ENCODE measurements at regions not wholly inside any gene's neighbourhood (a gene's known extent, or its start where the extent isn't known, plus 50 kb on each side); places are given as distances from the start of the nearest gene placed in this dataset.
"Not testable (repeated sequence)": the region's sequence is repeated elsewhere in the genome, so short reads cannot be mapped to it uniquely, and the experiment has no call there.

DNA sequence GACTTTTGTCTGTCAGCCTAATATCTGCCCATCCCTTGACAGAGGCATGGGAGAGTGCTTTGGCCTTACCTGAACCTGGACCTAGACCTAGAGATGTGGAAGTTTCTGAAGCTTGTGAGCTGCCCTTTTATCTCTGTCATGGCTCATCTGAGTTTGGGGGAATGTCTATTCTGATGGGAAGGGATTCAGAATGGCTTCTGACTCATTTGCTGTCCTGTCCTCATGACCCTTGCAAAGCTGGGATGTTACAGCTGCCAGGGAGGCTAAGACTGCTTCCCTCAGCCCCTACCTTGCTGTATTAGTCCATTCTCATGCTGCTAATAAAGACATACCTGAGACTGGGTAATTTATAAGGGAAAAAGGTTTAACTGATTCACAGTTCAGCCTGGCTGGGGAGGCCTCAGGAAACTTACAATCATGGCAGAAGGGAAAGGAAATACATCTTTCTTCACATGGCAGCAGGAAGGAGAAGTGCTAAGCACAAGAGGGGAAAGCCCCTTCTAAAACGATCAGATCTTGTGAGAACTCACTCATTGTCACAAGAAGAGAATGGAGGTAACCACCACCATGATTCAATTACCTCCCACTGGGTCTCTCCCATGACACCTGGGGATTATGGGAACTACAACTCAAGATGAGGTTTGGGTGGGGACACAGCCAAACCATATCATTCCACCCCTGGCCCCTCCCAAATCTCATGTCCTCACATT is 252.2 kb downstream of the ERMARD start:
- DNase-seq (ENCODE audit: extremely low read depth in 1 of 2, low read depth in 1 of 2): no peak

DNA sequence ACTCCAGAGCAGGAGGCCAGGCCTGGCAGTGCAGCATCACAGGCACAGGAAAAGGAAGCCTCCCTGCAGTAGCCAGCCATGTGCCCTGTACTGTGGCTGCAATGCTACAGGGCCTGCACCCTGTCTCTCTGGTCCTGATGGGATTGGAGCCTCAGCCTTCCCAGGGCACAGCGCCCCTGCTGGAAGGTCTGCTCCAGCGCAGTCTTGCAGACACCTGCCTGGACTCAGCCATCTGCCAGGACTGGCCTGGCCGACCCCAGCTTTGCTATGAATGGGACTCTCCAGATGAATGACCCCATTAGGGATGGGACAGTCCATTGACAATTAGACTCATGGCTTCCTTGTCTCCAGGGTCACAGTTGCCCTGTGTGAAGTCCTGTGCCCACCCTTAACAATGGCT is 251.6 kb downstream of the ERMARD start:
- no peak for DNase-seq (ENCODE audit: extremely low read depth in 1 of 2, low read depth in 1 of 2)

DNA sequence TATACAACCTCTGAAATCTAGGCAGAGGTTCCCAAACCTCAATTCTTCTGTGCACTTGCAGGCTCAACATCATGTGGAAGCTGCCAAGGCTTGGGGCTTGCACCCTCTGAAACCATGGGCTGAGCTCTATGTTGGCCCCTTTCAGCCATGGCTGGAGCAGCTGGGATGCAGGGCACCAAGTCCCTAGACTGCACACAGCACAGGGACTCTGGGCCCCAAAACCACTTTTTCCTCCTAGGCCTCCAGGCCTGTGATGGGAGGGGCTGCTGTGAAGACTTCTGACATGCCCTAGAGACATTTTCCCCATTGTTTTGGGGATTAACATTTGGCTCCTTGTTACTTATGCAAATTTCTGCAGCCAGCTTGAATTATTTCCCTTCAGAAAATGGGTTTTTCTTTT is 250.4 kb downstream of the ERMARD start:
- not testable (repeated sequence) for DNase-seq (ENCODE audit: extremely low read depth in 1 of 2, low read depth in 1 of 2)

DNA sequence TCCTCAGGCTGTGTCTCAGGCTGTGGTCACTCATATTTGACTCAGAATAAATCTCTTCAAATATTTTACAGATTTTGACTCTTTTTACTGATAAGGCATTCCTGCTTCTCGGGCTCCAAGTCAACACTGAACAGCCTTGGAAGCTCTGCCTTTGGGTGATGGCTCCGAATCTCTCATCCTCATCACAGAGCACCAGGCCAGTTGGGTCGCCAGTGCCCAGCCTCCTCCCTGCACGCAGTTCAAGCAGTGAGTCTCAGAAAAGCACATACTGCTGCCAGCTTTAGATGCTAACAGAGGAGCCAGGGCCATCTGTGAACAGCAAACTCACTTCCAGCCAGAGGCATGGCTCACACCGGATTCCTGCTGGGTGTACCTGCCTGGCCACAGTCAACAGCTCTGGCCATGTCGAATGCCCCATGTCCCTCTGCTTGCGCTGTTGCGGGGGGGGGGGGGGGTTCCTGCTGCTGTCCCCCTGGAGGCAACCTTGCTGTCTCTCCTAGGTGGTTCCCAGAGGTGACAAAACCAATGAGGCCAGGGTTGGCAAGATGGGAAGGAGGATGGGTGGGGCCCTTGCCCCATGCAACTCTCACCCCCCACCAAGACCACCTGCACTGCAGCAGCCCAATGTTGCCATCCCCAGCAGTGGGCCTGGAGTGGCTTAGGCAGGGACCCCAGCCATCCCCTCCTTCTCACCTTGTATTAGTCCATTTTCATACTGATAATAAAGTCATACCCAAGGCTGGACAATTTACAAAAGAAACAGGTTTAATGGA is 248.8 kb downstream of the ERMARD start:
- DNase-seq (ENCODE audit: extremely low read depth in 1 of 2, low read depth in 1 of 2): no peak

DNA sequence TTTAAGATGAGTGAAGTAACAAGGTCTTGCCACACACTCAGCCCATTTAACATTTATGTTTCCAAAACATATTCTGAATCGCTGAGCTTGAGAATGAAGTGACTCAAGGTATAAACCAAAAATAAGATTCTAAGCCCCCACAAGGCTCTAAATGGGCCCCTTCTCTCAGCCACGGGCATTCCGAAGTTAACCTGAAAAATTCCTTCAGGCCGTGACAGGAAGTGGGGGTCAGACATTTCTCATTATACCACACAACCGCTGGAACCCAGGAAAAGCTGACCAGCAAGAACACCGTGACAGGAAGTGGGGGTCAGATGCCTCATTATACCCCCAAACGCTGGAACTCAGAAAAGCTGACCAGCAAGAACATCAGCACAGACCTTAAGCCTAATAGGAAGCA is 247.9 kb downstream of the ERMARD start:
- no peak for DNase-seq (ENCODE audit: extremely low read depth in 1 of 2, low read depth in 1 of 2)

DNA sequence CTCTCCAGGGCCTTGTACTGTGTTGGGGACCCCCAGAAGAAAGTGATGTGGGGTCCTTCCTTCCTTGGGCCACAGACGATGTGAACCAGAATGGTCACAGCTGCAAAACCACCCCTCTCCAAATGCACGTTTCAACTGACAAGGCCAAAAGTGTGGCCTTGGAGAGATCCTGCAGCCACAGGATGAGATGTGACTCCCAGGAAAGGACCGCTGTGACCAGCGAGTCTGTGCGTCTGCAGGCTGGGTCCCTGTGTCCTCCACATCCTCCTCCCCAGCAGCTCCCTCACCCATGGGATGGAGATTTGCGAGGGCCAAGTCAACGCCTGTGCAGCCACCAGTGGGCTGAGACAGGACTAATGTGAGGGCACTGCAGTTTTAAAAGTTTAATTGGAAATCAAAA is 247.0 kb downstream of the ERMARD start:
- no peak for DNase-seq (ENCODE audit: extremely low read depth in 1 of 2, low read depth in 1 of 2)

DNA sequence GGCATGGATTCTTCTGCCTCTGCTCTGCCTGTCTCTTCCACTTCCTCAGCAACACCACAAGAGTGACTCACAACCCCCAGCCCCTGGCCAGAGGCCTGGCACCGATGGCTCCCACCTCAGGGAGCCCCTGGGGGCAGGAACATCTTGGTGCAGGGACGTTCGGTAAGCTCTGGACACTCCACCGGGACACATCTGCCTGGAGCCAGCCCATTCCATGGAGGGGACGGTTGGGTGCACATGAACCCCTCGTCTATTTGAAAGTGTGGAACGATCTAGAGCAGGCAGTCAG is 246.5 kb downstream of the ERMARD start:
- no peak for DNase-seq (ENCODE audit: extremely low read depth in 1 of 2, low read depth in 1 of 2)

DNA sequence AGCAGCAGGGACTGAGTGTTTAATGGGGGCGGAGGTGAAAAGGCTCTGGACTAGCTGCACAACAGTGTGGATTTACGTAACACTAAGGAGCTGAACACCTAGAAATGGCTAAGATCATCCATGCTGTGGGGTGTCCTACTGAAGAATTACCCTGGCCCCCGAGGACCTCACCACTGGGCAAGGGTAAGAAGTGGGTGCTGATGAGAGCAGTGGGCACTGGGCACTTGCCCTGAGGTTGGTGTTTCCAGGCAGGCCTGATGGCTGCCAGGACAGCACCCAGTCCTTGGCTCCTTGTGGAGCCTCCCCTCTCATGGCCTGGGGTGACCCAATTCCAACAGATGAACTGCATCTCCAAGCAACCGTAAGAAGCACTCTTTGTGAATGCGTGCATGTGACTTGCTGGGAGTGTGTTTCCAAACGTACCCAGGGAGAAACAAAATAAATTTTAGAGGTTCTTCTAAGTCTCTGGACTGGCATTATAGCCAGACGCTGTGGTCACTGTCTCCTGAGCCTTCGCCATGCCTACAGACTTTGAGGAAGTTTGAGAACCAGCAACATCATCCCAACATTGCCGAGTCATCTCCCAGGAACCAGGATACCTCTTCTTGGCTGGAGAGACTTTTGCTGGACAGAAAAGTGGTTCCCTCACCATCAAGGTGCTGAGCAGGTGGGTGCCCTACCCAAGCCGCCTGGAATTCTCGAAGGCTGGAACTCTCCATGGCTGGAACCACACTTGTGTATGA is 245.9 kb downstream of the ERMARD start:
- no peak for DNase-seq (ENCODE audit: extremely low read depth in 1 of 2, low read depth in 1 of 2)

DNA sequence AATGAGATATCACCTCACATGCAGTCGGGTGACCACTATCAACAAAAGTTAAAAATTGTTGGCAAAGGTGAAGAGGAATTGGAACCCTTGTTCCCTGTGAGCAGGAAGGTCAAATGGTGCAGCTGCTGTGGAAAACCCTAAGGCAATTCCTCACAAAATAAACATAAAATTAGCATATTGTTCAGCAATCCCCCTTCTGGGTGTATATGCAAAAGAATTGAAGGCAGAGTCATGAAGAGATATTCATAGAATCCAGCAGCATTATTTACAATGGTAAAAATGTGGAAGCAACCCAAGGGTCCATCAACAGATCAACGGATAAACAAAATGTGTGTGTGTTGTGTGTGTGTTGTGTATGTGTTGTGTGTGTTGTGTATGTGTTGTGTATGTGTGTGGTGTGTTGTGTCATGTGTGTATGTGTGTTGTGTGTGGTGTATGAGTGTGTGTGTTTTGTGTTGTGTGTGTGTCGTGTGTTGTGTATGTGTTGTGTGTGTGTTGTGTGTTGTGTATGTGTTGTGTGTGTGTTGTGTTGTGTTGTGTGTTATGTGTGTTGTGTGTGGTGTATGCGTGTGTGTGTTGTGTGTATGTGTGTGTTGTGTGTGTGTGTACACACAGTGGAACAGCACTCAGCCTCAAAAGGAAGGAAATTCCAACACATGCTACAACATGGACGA is 245.1 kb downstream of the ERMARD start:
- no peak for DNase-seq (ENCODE audit: extremely low read depth in 1 of 2, low read depth in 1 of 2)

DNA sequence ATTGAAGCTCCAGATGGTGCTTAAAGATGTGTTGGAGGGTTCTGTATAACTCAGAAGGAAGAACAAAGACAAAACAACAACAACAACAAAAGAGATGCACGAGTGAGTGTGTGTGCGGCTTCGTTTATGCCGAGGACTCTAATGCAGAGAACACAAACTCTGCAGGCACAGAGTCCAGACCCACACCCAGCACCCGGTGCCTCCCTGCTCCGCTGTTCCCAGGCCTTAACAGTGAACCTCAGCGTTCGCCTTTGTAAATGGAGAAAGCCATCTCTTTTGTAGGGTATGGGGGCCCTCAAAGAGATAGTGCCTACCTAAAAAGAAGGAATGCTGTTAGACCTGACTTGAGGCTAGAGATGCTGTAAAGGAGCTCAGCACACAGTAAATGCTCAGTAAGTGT is 243.3 kb downstream of the ERMARD start:
- DNase-seq (ENCODE audit: extremely low read depth in 1 of 2, low read depth in 1 of 2): no peak

DNA sequence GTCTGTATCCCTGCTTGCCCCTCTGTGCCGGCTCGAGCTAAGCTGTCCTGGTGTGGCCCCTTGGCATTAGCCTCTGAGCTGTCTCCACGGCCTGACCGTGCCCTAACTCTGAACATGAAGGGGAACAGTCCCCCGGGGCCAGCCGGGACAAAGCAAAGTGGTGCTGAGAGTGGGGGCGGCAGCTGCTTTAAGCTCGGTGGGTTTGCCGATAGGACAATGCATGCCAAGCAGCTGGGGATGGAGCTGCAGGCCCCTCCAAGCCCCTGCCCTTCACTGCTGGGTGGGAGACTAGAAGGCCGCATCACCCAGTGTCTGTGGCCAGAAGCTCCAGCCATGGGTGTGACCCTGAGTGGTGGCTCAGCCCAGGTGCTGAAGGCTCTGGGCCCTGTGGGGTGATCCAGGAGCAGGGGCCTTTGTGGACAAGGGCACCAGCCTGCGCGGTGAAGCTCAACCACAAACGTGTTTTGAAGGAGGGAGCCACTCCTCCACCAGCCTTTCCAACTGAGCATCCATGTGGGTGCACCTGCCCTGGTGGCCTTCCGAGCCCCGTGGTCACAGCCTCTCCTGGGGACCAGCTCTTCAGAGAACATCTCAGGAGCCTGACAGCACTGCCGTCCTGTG is 242.5 kb downstream of the ERMARD start:
- no peak for DNase-seq (ENCODE audit: extremely low read depth in 1 of 2, low read depth in 1 of 2)

DNA sequence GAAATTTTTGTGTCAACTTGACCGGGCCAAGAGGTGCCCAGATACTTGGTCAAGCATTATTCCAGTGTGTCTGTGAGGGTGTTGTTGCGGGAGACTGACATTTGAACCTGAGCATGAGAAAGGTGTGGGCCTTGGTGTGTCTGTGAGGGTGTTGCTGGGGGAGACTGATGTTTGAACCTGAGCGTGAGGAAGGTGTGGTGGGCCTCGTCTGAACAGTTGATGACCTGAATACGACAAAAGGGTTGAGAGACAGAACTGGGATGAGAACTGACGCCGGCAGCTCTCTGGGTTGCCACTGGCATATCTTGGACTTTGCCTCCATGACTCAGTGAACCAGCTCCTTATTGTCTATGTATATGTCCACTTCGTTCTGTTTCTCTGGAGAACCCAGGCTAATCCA is 240.5 kb downstream of the ERMARD start:
- DNase-seq (ENCODE audit: extremely low read depth in 1 of 2, low read depth in 1 of 2): no peak

DNA sequence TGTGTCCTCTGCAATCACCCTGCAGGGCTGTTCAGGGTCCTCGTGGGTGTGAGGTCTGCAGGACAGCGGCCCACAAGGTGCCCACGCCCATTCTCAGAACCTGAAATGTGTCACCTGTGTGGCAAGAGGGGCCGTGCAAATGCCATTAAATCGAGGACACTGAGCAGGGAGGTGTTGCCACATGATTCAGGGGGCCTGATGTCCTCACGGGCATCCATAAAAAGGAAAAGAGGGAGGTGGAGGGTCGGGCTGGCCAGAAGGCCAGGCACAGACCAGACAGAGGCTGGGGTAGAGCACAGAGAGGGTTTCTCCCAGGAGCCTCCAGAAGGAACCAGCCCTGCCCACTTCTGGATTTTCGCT is 239.6 kb downstream of the ERMARD start:
- DNase-seq (ENCODE audit: extremely low read depth in 1 of 2, low read depth in 1 of 2): no peak

DNA sequence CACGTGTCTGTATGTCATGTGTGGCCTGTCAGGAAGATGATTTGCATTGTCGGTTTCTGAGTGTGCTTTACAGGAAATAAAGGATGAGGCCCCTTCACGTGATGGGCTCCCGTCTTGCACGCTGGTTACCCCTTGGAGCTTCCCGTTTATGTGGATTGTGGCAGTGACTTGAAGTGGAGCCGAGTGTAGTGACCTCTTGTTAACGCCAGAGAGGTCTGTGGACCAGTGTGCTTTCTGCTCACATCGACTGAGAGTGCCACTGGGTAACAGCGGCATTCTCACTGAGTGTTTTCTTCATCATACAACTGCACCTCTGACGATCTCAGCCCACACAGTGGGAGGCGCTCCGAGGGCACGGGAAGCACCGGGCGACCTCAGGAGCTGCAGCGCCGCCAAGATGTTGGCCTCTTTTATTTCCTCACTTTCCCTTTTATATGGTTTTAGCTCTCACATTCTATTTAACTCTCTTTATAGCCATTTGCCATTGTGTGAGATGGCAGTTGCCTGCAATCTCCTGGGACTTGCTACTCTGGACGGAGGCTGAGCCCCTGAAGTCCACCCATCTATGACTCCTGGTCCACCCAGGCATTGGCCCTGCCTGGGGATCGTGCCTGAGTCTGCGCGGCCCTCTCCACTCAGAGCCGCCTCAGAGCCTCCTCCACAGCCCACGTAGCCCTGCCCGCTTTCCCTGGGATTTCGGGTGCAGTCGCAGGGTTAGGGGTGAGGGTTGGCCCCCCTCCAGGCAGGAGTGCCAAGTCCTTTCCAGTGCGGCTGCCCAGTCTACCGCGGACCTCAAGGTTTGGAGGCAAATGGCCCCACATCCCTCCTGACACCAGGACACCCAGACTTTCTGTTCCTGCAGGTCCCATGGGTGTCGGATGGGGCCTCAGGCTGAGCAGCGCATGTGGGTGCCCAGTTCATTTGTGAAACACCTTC is 238.9 kb downstream of the ERMARD start:
- DNase-seq (ENCODE audit: extremely low read depth in 1 of 2, low read depth in 1 of 2): no peak

DNA sequence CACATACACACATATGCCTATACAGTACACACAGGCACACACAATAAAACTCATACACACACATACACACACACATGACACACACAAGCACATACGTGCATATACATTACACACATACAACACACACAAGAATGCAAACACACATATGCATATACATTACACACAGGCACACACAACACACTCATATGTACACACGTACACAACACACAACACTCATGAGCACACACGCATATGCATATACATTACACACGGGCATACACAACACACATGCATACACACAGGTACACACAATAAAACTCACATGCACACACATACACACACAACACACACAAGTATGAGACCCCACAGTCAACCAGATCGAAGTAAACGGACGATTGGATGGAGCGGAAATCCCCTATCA is 238.2 kb downstream of the ERMARD start:
- DNase-seq (ENCODE audit: extremely low read depth in 1 of 2, low read depth in 1 of 2): no peak

DNA sequence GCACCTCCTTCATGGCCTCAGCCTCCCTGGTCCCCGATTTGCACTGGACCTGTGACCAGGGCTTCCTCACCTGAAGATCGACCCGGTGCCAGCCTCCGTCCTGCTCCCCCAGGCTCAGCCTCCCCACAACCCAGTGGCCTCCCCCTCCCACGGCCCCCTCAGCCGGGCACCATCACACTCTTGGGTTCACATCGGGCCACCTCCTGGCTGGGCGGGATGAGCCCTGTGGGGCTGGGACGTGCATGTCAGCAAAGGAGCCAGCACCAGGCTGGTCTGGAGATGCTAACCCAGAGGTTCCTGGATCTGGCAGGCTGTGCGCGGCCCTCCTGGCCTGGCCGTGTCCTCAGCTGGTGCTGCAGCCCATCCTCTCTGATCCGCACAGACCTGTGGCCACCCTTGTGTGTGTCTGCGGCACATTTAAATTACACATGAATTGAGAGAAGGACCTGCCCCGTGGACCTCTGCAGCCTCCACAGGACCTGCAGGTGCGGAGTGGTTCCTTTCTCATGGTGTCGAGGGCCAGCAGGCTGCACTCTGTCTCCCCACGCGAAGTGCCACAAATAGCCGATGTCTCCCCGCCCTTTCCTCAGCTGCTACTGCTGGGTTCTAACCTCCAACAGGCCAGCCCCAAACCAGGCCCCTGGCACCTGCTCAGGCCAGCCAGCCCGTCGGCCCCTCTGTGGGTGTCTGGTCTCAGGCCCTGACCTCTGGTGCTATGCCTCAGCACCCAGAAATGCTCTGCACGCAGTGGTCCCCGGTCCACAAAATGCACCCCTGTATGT is 237.5 kb downstream of the ERMARD start:
- no peak for DNase-seq (ENCODE audit: extremely low read depth in 1 of 2, low read depth in 1 of 2)

DNA sequence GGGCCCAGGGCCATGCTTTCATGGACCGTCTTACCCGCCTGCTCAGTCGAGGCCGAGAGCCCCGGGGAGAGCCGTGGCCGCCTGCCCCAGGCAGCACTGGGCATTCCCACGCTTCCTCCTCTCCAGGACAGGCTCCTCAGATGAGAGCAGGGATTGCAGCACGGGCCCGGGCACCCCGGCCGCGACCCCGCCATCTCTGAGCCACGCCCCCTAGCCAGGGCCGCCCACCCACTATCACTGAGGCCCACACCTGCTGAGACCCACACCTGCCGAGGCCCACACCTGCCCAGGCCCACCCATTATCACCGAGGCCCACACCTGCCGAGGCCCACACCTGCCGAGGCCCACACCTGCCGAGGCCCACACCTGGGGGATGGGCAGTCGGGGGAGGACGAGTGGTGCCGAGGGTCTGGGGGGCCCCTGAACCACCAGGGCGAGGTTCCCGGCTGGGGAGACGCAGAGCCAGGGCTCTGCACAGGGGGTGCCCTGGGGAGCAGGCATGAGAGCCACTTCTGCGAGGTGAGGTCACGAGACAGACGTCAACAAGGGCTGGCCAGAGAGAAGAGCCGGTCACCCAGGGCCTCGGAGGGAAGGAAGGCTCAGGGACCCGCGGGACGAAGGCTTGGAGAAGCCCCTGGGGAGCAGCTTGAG is 235.6 kb downstream of the ERMARD start:
- no peak for DNase-seq (ENCODE audit: extremely low read depth in 1 of 2, low read depth in 1 of 2)

DNA sequence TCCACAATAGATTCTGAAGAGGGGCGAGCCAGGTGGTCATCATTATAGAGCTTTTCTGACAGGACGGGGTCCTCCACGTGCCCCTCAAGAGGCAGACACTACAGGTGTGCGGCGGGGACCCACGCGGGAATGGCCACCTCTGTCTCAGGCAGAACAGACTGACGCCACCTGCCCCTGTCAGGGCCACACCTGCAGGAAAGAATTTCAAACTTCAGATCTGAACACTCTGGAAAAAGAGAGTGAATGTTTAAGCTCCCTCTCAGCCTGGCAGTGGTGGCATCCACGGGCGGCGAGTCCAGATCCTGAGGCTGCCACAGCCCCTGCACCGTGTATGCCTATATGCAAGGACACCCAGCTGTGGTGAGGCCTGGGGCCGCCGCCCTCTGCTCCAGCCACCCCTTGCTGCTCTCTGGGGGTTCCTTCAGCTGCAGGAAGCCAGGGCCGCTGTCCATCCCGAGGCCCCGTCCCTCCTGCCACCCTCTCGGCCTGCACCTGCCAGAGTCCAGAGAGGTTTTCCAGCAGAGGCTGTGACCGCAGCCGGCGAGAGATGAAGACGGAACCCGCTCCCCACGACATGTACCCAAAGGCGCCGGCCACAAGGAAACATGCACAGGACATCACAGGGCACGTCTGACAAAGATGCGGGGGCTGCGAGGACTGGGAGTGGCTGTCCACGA is 234.9 kb downstream of the ERMARD start:
- no peak for DNase-seq (ENCODE audit: extremely low read depth in 1 of 2, low read depth in 1 of 2)

All from activated CD8-positive, alpha-beta memory T cell treated with anti-CD3 and anti-CD28 coated beads for 1 hour (primary cell).